ENCODE measurements at regions not wholly inside any gene's neighbourhood (a gene's known extent, or its start where the extent isn't known, plus 50 kb on each side); places are given as distances from the start of the nearest gene placed in this dataset.

- intact Hi-C loops (cut with DNase I): no loop called here
Observed at GRCh38 chr11:134665188-134665535, 253.1 kb upstream of the B3GAT1 start.

GRCh38 chr11:134664447-134665187 is 252.6 kb upstream of the B3GAT1 start:
- no peak overlapping the region for H3K27ac ChIP-seq
- H3K36me3 ChIP-seq: no peaks in the 10 kb centered on the region
- no peaks in the 10 kb centered on the region for H3K27me3 ChIP-seq
- intact Hi-C loops (cut with DNase I): no loop called here
- DNase-seq (no peak), ATAC-seq (no peak)
- H3K4me1 ChIP-seq: no peaks in the 10 kb centered on the region
- no peaks in the 10 kb centered on the region for H3K9me3 ChIP-seq
- H3K4me3 ChIP-seq: no peak overlapping the region
- no peak for TF ChIP-seq CTCF (IDR thresholded peaks at IDR 0.05)

More at GRCh38 chr11:134665188-134665535, 253.1 kb upstream of the B3GAT1 start:
- no peak for ATAC-seq
- Histone ChIP-seq H3K4me3 (no peak overlapping the region), H3K36me3 (no peaks in the 10 kb centered on the region), H3K27me3 (no peaks in the 10 kb centered on the region), H3K4me1 (no peaks in the 10 kb centered on the region), H3K27ac (no peak overlapping the region), H3K9me3 (no peaks in the 10 kb centered on the region)
- TF ChIP-seq CTCF (IDR thresholded peaks at IDR 0.05): no peak
- DNase-seq: no peak

GRCh38 chr11:134663506-134664313 is 251.7 kb upstream of the B3GAT1 start:
- TF ChIP-seq CTCF (IDR thresholded peaks at IDR 0.05): no peak
- DNase-seq (no peak), ATAC-seq (no peak)
- H3K9me3 ChIP-seq: no peaks in the 10 kb centered on the region
- no peak overlapping the region for H3K27ac ChIP-seq
- H3K27me3 ChIP-seq: no peaks in the 10 kb centered on the region
- H3K4me3 ChIP-seq: no peak overlapping the region
- no peaks in the 10 kb centered on the region for H3K36me3 ChIP-seq
- intact Hi-C loops (cut with DNase I): no loop called here
- no peaks in the 10 kb centered on the region for H3K4me1 ChIP-seq

GRCh38 chr11:134662629-134663360 is 250.8 kb upstream of the B3GAT1 start:
- Histone ChIP-seq H3K27ac (no peak overlapping the region), H3K4me1 (no peaks in the 10 kb centered on the region), H3K4me3 (no peak overlapping the region), H3K27me3 (no peaks in the 10 kb centered on the region), H3K9me3 (no peaks in the 10 kb centered on the region), H3K36me3 (no peaks in the 10 kb centered on the region)
- ATAC-seq: peak; percentile 22
- DNase-seq: no peak
- intact Hi-C loops (cut with DNase I): no loop called here
- no peak for TF ChIP-seq CTCF (IDR thresholded peaks at IDR 0.05)

GRCh38 chr11:134661660-134662059 is 249.6 kb upstream of the B3GAT1 start:
- no peak for ATAC-seq
- TF ChIP-seq CTCF (IDR thresholded peaks at IDR 0.05): no peak
- no peaks in the 10 kb centered on the region for H3K4me1 ChIP-seq
- no peaks in the 10 kb centered on the region for H3K27me3 ChIP-seq
- H3K36me3 ChIP-seq: no peaks in the 10 kb centered on the region
- intact Hi-C loops (cut with DNase I): no loop called here
- H3K27ac ChIP-seq: no peak overlapping the region
- H3K9me3 ChIP-seq: no peaks in the 10 kb centered on the region
- no peak overlapping the region for H3K4me3 ChIP-seq
- DNase-seq: no peak

Measured in upper lobe of right lung (tissue), 1 donor.